ENCODE measurements at regions not wholly inside any gene's neighbourhood (a gene's known extent, or its start where the extent isn't known, plus 50 kb on each side); places are given as distances from the start of the nearest gene placed in this dataset.

- TF ChIP-seq POLR2A (IDR thresholded peaks at IDR 0.05) (no peak), CTCF (IDR thresholded peaks at IDR 0.05) (no peak)
These were observed 168.8 kb upstream of the FRG1 start for GRCh38 chr4:189771696-189772361.
